ENCODE measurements at regions not wholly inside any gene's neighbourhood (a gene's known extent, or its start where the extent isn't known, plus 50 kb on each side); places are given as distances from the start of the nearest gene placed in this dataset.

- no peak for DNase-seq (ENCODE audit: extremely low spot score in 2 of 2)
- TF ChIP-seq CTCF (IDR thresholded peaks at IDR 0.05) (no peak), POLR2A (IDR thresholded peaks at IDR 0.05) (no peak)
- intact Hi-C loops (cut with DNase I) = no loop called here
- Histone ChIP-seq H3K9me3 (no peaks in the 10 kb centered on the region), H3K27me3 (no peaks in the 10 kb centered on the region), H3K4me3 (no peak overlapping the region), H3K36me3 (no peaks in the 10 kb centered on the region), H3K27ac (no peak overlapping the region), H3K4me1 (no peaks in the 10 kb centered on the region)
Measured at GRCh38 chr6:10259671-10260070, 155.2 kb downstream of the TFAP2A start.

GRCh38 chr6:10258341-10258740, 156.5 kb downstream of the TFAP2A start:
- DNase-seq (ENCODE audit: extremely low spot score in 2 of 2) = no peak
- no peaks in the 10 kb centered on the region for H3K27me3 ChIP-seq
- H3K4me1 ChIP-seq = no peaks in the 10 kb centered on the region
- no peaks in the 10 kb centered on the region for H3K9me3 ChIP-seq
- H3K27ac ChIP-seq = no peak overlapping the region
- intact Hi-C loops (cut with DNase I) = no loop called here
- no peak for TF ChIP-seq CTCF (IDR thresholded peaks at IDR 0.05)
- no peak for TF ChIP-seq POLR2A (IDR thresholded peaks at IDR 0.05)
- TF ChIP-seq POLR2AphosphoS5 (IDR thresholded peaks at IDR 0.05; ENCODE audit: insufficient read depth in 1 of 2, low read depth in 1 of 2) = no peak
- H3K36me3 ChIP-seq = no peaks in the 10 kb centered on the region
- no peak overlapping the region for H3K4me3 ChIP-seq

DNA sequence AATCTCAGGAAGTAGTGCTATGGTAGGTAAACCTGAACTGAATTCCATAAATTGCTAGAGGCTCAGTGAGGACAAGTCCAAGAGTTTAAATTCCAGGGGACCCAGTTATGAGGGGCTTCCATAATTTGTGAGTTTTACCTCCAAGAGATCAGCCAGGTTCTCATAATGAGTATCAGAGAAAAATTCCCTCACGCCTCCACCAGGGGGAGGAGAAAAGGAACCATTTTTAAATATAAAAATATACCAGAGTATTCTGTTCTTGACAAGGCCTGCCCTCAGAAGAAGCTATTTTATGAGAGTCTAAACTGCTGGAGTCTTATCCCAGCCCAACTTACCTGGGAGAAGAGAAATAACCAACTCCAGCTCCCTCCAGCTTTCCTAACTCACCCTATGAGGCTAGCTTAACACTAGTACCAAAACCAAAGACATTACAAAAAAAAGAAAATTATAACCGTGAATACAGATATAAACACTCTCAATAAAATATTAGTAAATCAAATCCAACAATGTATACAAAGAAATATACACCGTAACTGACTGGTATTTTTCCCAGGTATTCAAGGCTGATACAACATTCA, 158.7 kb downstream of the TFAP2A start:
- DNase-seq (ENCODE audit: extremely low spot score in 2 of 2) = no peak
- H3K36me3 ChIP-seq = no peaks in the 10 kb centered on the region
- H3K4me3 ChIP-seq = no peak overlapping the region
- intact Hi-C loops (cut with DNase I) = no loop called here
- no peak overlapping the region for H3K27ac ChIP-seq
- H3K27me3 ChIP-seq = no peaks in the 10 kb centered on the region
- H3K4me1 ChIP-seq = no peaks in the 10 kb centered on the region
- TF ChIP-seq POLR2AphosphoS5 (IDR thresholded peaks at IDR 0.05; ENCODE audit: insufficient read depth in 1 of 2, low read depth in 1 of 2) (no peak), CTCF (IDR thresholded peaks at IDR 0.05) (no peak), POLR2A (IDR thresholded peaks at IDR 0.05) (no peak)
- no peaks in the 10 kb centered on the region for H3K9me3 ChIP-seq

GRCh38 chr6:10250655-10251220, 164.1 kb downstream of the TFAP2A start:
- Histone ChIP-seq H3K27ac (no peak overlapping the region), H3K9me3 (no peaks in the 10 kb centered on the region), H3K27me3 (no peaks in the 10 kb centered on the region), H3K4me1 (no peaks in the 10 kb centered on the region), H3K36me3 (no peaks in the 10 kb centered on the region), H3K4me3 (no peak overlapping the region)
- DNase-seq (ENCODE audit: extremely low spot score in 2 of 2) = no peak
- TF ChIP-seq POLR2AphosphoS5 (IDR thresholded peaks at IDR 0.05; ENCODE audit: insufficient read depth in 1 of 2, low read depth in 1 of 2) (no peak), POLR2A (IDR thresholded peaks at IDR 0.05) (no peak)
- intact Hi-C loops (cut with DNase I) = no loop called here

GRCh38 chr6:10248378-10248843, 166.5 kb downstream of the TFAP2A start:
- no peak for TF ChIP-seq POLR2AphosphoS5 (IDR thresholded peaks at IDR 0.05; ENCODE audit: insufficient read depth in 1 of 2, low read depth in 1 of 2)
- no peak for TF ChIP-seq CTCF (IDR thresholded peaks at IDR 0.05)
- TF ChIP-seq POLR2A (IDR thresholded peaks at IDR 0.05) = no peak
- no peak for DNase-seq (ENCODE audit: extremely low spot score in 2 of 2)
- intact Hi-C loops (cut with DNase I) = no loop called here

More at GRCh38 chr6:10248378-10248843, 166.5 kb downstream of the TFAP2A start:
- Histone ChIP-seq H3K4me1 (no peaks in the 10 kb centered on the region), H3K36me3 (no peaks in the 10 kb centered on the region), H3K4me3 (no peak overlapping the region), H3K27ac (no peak overlapping the region), H3K9me3 (no peaks in the 10 kb centered on the region), H3K27me3 (no peaks in the 10 kb centered on the region)

All from vagina (tissue), 2 donors.